ENCODE measurements at regions not wholly inside any gene's neighbourhood (a gene's known extent, or its start where the extent isn't known, plus 50 kb on each side); places are given as distances from the start of the nearest gene placed in this dataset.

- H3K4me3 ChIP-seq: no peak overlapping the region
- no peaks in the 10 kb centered on the region for H3K9me3 ChIP-seq
- no peaks in the 10 kb centered on the region for H3K4me1 ChIP-seq
- DNase-seq: no peak
- TF ChIP-seq POLR2A (IDR thresholded peaks at IDR 0.05): no peak
- intact Hi-C loops (cut with DNase I; ENCODE audit: low total_unique reads): no loop called here
- no peaks in the 10 kb centered on the region for H3K27me3 ChIP-seq
- H3K36me3 ChIP-seq: no peaks in the 10 kb centered on the region
- H3K27ac ChIP-seq: no peak overlapping the region
Measured at GRCh38 chr4:138821331-138821730, 194.2 kb upstream of the NOCT start.

GRCh38 chr4:138816875-138817274, 198.7 kb upstream of the NOCT start:
- H3K36me3 ChIP-seq: no peaks in the 10 kb centered on the region
- intact Hi-C loops (cut with DNase I; ENCODE audit: low total_unique reads): no loop called here
- no peak for DNase-seq
- H3K27me3 ChIP-seq: no peaks in the 10 kb centered on the region
- TF ChIP-seq POLR2A (IDR thresholded peaks at IDR 0.05) (no peak), CTCF (IDR thresholded peaks at IDR 0.05) (no peak)
- H3K4me3 ChIP-seq: no peak overlapping the region
- no peaks in the 10 kb centered on the region for H3K9me3 ChIP-seq
- no peak overlapping the region for H3K27ac ChIP-seq
- no peaks in the 10 kb centered on the region for H3K4me1 ChIP-seq

GRCh38 chr4:138815811-138816210, 199.8 kb upstream of the NOCT start:
- no peaks in the 10 kb centered on the region for H3K36me3 ChIP-seq
- intact Hi-C loops (cut with DNase I; ENCODE audit: low total_unique reads): no loop called here
- no peaks in the 10 kb centered on the region for H3K9me3 ChIP-seq
- H3K27me3 ChIP-seq: no peaks in the 10 kb centered on the region
- no peak for TF ChIP-seq POLR2A (IDR thresholded peaks at IDR 0.05)
- no peak for TF ChIP-seq CTCF (IDR thresholded peaks at IDR 0.05)
- H3K4me1 ChIP-seq: no peaks in the 10 kb centered on the region
- no peak overlapping the region for H3K4me3 ChIP-seq
- no peak overlapping the region for H3K27ac ChIP-seq
- no peak for DNase-seq

GRCh38 chr4:138805736-138806135, 209.8 kb upstream of the NOCT start:
- no peak overlapping the region for H3K4me3 ChIP-seq
- DNase-seq: no peak
- H3K9me3 ChIP-seq: no peaks in the 10 kb centered on the region
- H3K36me3 ChIP-seq: no peaks in the 10 kb centered on the region
- H3K27me3 ChIP-seq: no peaks in the 10 kb centered on the region
- H3K27ac ChIP-seq: no peak overlapping the region
- intact Hi-C loops (cut with DNase I; ENCODE audit: low total_unique reads): no loop called here
- TF ChIP-seq POLR2A (IDR thresholded peaks at IDR 0.05) (no peak), CTCF (IDR thresholded peaks at IDR 0.05) (no peak)
- no peaks in the 10 kb centered on the region for H3K4me1 ChIP-seq

- no peak overlapping the region for H3K4me3 ChIP-seq
- TF ChIP-seq CTCF (IDR thresholded peaks at IDR 0.05) (no peak), POLR2A (IDR thresholded peaks at IDR 0.05) (no peak)
- no peak overlapping the region for H3K27ac ChIP-seq
- intact Hi-C loops (cut with DNase I; ENCODE audit: low total_unique reads): no loop called here
- H3K36me3 ChIP-seq: no peaks in the 10 kb centered on the region
- H3K27me3 ChIP-seq: no peaks in the 10 kb centered on the region
- no peaks in the 10 kb centered on the region for H3K4me1 ChIP-seq
- H3K9me3 ChIP-seq: no peaks in the 10 kb centered on the region
- no peak for DNase-seq
Measured at GRCh38 chr4:138804711-138805110, 210.9 kb upstream of the NOCT start.

GRCh38 chr4:138803051-138803450, 212.5 kb upstream of the NOCT start:
- Histone ChIP-seq H3K36me3 (no peaks in the 10 kb centered on the region), H3K9me3 (no peaks in the 10 kb centered on the region), H3K4me3 (no peak overlapping the region), H3K27me3 (no peaks in the 10 kb centered on the region), H3K27ac (no peak overlapping the region), H3K4me1 (no peaks in the 10 kb centered on the region)
- no peak for TF ChIP-seq CTCF (IDR thresholded peaks at IDR 0.05)
- no peak for DNase-seq
- intact Hi-C loops (cut with DNase I; ENCODE audit: low total_unique reads): no loop called here

Measured in uterus (tissue), 3 donors.